ENCODE measurements at regions not wholly inside any gene's neighbourhood (a gene's known extent, or its start where the extent isn't known, plus 50 kb on each side); places are given as distances from the start of the nearest gene placed in this dataset.

DNA sequence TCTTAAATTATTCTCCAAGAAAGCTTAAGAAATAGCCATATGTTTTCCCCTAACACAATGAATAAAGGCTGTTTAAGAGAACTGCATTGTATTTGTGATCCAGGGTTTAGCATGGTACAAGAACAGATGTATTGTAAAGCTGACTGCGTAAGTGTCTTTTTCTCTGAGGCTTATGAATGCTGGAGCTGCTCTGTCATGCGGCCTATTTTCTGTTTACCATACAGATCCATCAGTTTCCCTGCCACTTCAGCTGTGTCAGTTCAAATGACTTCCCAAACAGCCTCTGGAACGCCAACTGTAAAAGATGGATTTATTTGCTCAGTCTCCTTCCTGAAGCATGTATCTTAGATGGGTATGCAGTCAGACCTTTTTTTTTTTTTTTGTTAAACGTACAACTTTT is 419.3 kb upstream of the HS3ST5 start:
- TF ChIP-seq RFX5 (IDR thresholded peaks at IDR 0.05) (no peak), EP300 (IDR thresholded peaks at IDR 0.05) (no peak), KDM1A (IDR thresholded peaks at IDR 0.05; ENCODE audit: low read depth) (no peak), JUN (IDR thresholded peaks at IDR 0.05) (no peak), POLR2A (IDR thresholded peaks at IDR 0.05; ENCODE audit: low read length) (no peak), MAFK (IDR thresholded peaks at IDR 0.05; ENCODE audit: partially characterized antibody) (no peak), TFCP2L1 (CRISPR knock-in tag; IDR thresholded peaks at IDR 0.05) (no peak), SMC3 (IDR thresholded peaks at IDR 0.05) (no peak), PHF8 (IDR thresholded peaks at IDR 0.05; ENCODE audit: borderline replicate concordance, low read depth) (no peak)
- TF ChIP-seq, protein P1, sequence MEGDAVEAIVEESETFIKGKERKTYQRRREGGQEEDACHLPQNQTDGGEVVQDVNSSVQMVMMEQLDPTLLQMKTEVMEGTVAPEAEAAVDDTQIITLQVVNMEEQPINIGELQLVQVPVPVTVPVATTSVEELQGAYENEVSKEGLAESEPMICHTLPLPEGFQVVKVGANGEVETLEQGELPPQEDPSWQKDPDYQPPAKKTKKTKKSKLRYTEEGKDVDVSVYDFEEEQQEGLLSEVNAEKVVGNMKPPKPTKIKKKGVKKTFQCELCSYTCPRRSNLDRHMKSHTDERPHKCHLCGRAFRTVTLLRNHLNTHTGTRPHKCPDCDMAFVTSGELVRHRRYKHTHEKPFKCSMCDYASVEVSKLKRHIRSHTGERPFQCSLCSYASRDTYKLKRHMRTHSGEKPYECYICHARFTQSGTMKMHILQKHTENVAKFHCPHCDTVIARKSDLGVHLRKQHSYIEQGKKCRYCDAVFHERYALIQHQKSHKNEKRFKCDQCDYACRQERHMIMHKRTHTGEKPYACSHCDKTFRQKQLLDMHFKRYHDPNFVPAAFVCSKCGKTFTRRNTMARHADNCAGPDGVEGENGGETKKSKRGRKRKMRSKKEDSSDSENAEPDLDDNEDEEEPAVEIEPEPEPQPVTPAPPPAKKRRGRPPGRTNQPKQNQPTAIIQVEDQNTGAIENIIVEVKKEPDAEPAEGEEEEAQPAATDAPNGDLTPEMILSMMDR (IDR thresholded peaks at IDR 0.05), result no peak
- TF ChIP-seq, protein P2, sequence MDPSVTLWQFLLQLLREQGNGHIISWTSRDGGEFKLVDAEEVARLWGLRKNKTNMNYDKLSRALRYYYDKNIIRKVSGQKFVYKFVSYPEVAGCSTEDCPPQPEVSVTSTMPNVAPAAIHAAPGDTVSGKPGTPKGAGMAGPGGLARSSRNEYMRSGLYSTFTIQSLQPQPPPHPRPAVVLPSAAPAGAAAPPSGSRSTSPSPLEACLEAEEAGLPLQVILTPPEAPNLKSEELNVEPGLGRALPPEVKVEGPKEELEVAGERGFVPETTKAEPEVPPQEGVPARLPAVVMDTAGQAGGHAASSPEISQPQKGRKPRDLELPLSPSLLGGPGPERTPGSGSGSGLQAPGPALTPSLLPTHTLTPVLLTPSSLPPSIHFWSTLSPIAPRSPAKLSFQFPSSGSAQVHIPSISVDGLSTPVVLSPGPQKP (IDR thresholded peaks at IDR 0.05; ENCODE audit: low read depth, low read length), result no peak
- TF ChIP-seq, protein P3, sequence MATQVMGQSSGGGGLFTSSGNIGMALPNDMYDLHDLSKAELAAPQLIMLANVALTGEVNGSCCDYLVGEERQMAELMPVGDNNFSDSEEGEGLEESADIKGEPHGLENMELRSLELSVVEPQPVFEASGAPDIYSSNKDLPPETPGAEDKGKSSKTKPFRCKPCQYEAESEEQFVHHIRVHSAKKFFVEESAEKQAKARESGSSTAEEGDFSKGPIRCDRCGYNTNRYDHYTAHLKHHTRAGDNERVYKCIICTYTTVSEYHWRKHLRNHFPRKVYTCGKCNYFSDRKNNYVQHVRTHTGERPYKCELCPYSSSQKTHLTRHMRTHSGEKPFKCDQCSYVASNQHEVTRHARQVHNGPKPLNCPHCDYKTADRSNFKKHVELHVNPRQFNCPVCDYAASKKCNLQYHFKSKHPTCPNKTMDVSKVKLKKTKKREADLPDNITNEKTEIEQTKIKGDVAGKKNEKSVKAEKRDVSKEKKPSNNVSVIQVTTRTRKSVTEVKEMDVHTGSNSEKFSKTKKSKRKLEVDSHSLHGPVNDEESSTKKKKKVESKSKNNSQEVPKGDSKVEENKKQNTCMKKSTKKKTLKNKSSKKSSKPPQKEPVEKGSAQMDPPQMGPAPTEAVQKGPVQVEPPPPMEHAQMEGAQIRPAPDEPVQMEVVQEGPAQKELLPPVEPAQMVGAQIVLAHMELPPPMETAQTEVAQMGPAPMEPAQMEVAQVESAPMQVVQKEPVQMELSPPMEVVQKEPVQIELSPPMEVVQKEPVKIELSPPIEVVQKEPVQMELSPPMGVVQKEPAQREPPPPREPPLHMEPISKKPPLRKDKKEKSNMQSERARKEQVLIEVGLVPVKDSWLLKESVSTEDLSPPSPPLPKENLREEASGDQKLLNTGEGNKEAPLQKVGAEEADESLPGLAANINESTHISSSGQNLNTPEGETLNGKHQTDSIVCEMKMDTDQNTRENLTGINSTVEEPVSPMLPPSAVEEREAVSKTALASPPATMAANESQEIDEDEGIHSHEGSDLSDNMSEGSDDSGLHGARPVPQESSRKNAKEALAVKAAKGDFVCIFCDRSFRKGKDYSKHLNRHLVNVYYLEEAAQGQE (IDR thresholded peaks at IDR 0.05), result no peak
- TF ChIP-seq, protein P4, sequence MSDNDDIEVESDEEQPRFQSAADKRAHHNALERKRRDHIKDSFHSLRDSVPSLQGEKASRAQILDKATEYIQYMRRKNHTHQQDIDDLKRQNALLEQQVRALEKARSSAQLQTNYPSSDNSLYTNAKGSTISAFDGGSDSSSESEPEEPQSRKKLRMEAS (IDR thresholded peaks at IDR 0.05), result no peak
- TF ChIP-seq, protein P5, sequence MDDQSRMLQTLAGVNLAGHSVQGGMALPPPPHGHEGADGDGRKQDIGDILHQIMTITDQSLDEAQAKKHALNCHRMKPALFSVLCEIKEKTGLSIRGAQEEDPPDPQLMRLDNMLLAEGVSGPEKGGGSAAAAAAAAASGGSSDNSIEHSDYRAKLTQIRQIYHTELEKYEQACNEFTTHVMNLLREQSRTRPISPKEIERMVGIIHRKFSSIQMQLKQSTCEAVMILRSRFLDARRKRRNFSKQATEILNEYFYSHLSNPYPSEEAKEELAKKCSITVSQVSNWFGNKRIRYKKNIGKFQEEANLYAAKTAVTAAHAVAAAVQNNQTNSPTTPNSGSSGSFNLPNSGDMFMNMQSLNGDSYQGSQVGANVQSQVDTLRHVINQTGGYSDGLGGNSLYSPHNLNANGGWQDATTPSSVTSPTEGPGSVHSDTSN (IDR thresholded peaks at IDR 0.05), result no peak
